ENCODE measurements at regions not wholly inside any gene's neighbourhood (a gene's known extent, or its start where the extent isn't known, plus 50 kb on each side); places are given as distances from the start of the nearest gene placed in this dataset.

DNA sequence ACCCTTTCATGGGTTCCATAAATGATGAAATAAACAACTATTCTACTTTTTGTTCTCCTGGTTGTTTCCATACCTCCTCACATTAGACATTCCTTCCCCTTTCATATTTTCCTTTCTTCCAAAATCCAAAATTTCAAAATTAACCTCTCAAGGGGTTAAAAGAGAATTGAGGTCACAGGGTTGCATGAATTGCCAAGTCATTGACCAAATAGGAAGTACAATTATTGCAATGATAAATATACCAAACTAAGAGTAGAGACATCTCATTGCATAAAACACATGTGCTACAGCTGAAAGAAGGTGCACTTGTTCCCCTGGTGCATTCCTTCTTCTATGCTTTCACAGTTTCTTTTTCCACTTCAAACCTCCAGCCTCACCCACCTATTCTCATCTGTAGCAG, 136.1 kb downstream of the KCTD12 start:
- Mint-ChIP-seq H3K27me3 (peaks cover 8 to 9% of the 10 kb centered on the region in 2 donors), H3K36me3 (no peaks in the 10 kb centered on the region), H3K27ac (no peak overlapping the region), H3K4me3 (no peak overlapping the region), H3K4me1 (no peaks in the 10 kb centered on the region), H3K9me3 (no peaks in the 10 kb centered on the region)
- H3K9me3 ChIP-seq, result no peaks in the 10 kb centered on the region
- no peaks in the 10 kb centered on the region for H3K36me3 ChIP-seq (ENCODE audit: control insufficient read depth in 2 of 2, extremely low read depth in 1 of 2, insufficient read depth in 1 of 2, low read length in 1 of 2)
- no peak for ATAC-seq (replicated peaks in 1 of 4)
- DNase-seq, result no peak
- no peaks in the 10 kb centered on the region for H3K4me1 ChIP-seq (ENCODE audit: control insufficient read depth in 1 of 2, extremely low read depth in 1 of 2, insufficient read depth in 2 of 2, low read length in 2 of 2)
- no peak overlapping the region for H3K4me3 ChIP-seq (ENCODE audit: control insufficient read depth in 1 of 2, extremely low read depth in 1 of 2, low read length in 1 of 2)
- CTCF ChIA-PET, result no interaction called here
- no peaks in the 10 kb centered on the region for H3K27me3 ChIP-seq (replicated peaks in 1 of 2; ENCODE audit: control insufficient read depth in 2 of 2, extremely low read depth in 1 of 2, insufficient read depth in 2 of 2, low read length in 1 of 2)
- POLR2A ChIA-PET, result no interaction called here
- no peak overlapping the region for H3K27ac ChIP-seq (ENCODE audit: low read length)

DNA sequence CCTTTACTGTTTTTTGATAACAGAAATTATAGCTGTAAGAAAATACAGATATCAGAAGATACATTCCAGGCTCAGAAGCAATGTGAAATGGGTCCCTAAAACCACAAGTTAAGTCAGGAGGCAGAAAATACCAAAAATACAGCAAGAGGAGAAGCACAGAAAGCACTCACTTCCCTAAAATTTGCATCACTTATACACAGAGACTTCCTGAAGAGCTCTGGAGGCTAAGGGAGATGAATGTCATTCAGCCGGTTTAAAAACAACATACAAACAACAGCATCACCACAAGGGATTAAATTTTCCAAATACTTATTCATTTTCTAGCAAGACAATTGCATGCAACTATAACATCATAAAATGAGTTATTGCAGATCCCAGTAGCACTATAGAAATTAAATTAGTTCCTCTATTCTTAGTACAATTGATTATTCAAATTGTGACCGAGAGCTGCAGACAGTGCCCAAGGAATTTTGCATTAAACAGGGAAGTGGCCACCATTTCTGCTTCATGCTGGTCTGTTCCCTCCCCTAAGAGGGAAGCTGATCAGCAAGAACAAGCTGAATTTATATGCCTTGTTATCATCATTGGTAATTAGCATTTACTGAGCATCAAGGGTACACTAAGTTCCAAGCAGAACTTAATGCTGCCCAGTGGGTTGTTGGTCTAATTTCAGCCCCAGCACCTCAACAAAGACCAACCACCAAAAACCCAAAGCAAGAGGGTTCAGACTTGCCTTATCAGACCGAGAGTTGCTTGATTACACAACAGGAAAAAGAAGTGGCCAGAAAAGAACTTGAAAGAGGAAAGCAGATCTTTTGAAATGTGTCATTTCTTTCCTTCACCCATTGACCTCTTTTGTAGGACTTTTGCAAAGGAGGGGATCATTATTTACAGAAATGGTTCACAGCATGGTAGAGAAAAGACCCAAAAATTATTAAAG, 140.7 kb downstream of the KCTD12 start:
- no peaks in the 10 kb centered on the region for H3K9me3 ChIP-seq
- H3K4me3 ChIP-seq (ENCODE audit: control insufficient read depth in 1 of 2, extremely low read depth in 1 of 2, low read length in 1 of 2), result no peak overlapping the region
- no peaks in the 10 kb centered on the region for H3K36me3 ChIP-seq (ENCODE audit: control insufficient read depth in 2 of 2, extremely low read depth in 1 of 2, insufficient read depth in 1 of 2, low read length in 1 of 2)
- peaks cover 5 to 8% of the 10 kb centered on the region in 2 donors for H3K27me3 Mint-ChIP-seq
- H3K27me3 ChIP-seq (replicated peaks in 1 of 2; ENCODE audit: control insufficient read depth in 2 of 2, extremely low read depth in 1 of 2, insufficient read depth in 2 of 2, low read length in 1 of 2), result peaks cover 0 to 2% of the 10 kb centered on the region in 2 experiments
- WGBS (ENCODE audit: insufficient coverage), result no CpG with 5 or more reads among the region's 3 CpGs
- ATAC-seq (replicated peaks in 1 of 4) (no peak), DNase-seq (no peak)
- H3K27ac Mint-ChIP-seq, result no peak overlapping the region
- no peaks in the 10 kb centered on the region for H3K4me1 ChIP-seq (ENCODE audit: control insufficient read depth in 1 of 2, extremely low read depth in 1 of 2, insufficient read depth in 2 of 2, low read length in 2 of 2)
- H3K4me1 Mint-ChIP-seq, result no peaks in the 10 kb centered on the region
- H3K9me3 Mint-ChIP-seq, result peaks cover 0 to 4% (median 0%) of the 10 kb centered on the region in 3 donors
- ChIA-PET CTCF (interaction anchor here in 1 of 2 donors (0.7 kb wide), 1 partner anchor 11 kb away, joined by 3 read pairs; no protein-coding TSS in a partner anchor), POLR2A (no interaction called here)
- H3K27ac ChIP-seq (ENCODE audit: low read length), result no peak overlapping the region
- H3K36me3 Mint-ChIP-seq, result no peaks in the 10 kb centered on the region
- H3K4me3 Mint-ChIP-seq, result no peak overlapping the region

DNA sequence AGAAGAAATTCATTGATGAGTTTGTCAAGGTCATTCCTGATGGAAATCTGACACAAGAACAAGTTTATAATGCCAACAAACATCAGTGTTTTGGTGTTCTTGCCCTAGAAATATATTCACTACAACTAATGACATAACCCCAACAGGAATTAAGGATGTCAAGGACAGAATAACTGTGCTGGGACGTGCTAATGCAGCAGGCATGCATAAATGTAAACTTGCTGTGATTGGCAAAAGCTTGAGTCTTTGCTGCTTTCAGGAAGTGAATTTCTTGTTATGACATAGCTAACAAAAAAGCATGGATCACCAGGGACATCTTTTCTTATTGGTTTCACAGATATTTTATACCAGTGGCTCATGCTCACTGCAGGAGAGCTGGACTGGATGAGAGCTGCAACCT, 144.6 kb downstream of the KCTD12 start:
- H3K36me3 ChIP-seq (ENCODE audit: control insufficient read depth in 2 of 2, extremely low read depth in 1 of 2, insufficient read depth in 1 of 2, low read length in 1 of 2), result no peaks in the 10 kb centered on the region
- H3K9me3 ChIP-seq, result no peaks in the 10 kb centered on the region
- Mint-ChIP-seq H3K9me3 (peaks cover 0 to 4% (median 0%) of the 10 kb centered on the region in 3 donors), H3K27ac (no peak overlapping the region), H3K4me1 (no peaks in the 10 kb centered on the region), H3K36me3 (no peaks in the 10 kb centered on the region), H3K27me3 (peaks cover 6 to 8% of the 10 kb centered on the region in 2 donors), H3K4me3 (no peak overlapping the region)
- ATAC-seq (replicated peaks in 1 of 4) (no peak), DNase-seq (no peak)
- ChIA-PET CTCF (interaction anchor here in 1 of 2 donors (0.5 kb wide), 1 partner anchor 16 kb away, joined by 7 read pairs; no protein-coding TSS in a partner anchor), POLR2A (no interaction called here)
- H3K4me3 ChIP-seq (ENCODE audit: control insufficient read depth in 1 of 2, extremely low read depth in 1 of 2, low read length in 1 of 2), result no peak overlapping the region
- 14% methylated on average over 1 of the region's 1 CpG for WGBS (ENCODE audit: insufficient coverage)
- peaks cover 0 to 2% of the 10 kb centered on the region in 2 experiments for H3K27me3 ChIP-seq (replicated peaks in 1 of 2; ENCODE audit: control insufficient read depth in 2 of 2, extremely low read depth in 1 of 2, insufficient read depth in 2 of 2, low read length in 1 of 2)
- no peaks in the 10 kb centered on the region for H3K4me1 ChIP-seq (ENCODE audit: control insufficient read depth in 1 of 2, extremely low read depth in 1 of 2, insufficient read depth in 2 of 2, low read length in 2 of 2)
- no peak overlapping the region for H3K27ac ChIP-seq (ENCODE audit: low read length)

DNA sequence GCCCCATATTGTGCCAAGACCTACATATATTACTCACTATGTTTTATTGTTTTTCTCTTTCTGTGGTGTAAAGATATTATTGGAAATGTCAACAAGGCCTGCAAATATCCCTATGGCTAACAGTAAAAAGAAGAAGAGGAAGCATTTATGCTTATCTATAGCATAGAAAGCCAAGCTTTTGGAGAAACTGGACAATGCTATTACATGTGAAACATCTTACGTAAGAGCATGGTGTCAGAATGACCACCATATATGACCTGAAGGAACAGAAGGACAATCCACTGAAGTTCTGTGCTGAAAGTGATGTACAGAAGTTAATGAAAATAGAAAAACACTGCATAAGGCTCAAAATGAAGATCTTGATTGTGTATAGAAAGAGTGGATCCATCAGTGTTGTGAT, 145.2 kb downstream of the KCTD12 start:
- Mint-ChIP-seq H3K4me1 (no peaks in the 10 kb centered on the region), H3K9me3 (peaks cover 0 to 4% (median 0%) of the 10 kb centered on the region in 3 donors), H3K27me3 (peaks cover 6 to 8% of the 10 kb centered on the region in 2 donors), H3K27ac (no peak overlapping the region), H3K36me3 (no peaks in the 10 kb centered on the region), H3K4me3 (no peak overlapping the region)
- WGBS (ENCODE audit: insufficient coverage), result 100% methylated on average over 1 of the region's 1 CpG
- Histone ChIP-seq H3K36me3 (ENCODE audit: control insufficient read depth in 2 of 2, extremely low read depth in 1 of 2, insufficient read depth in 1 of 2, low read length in 1 of 2) (no peaks in the 10 kb centered on the region), H3K27me3 (replicated peaks in 1 of 2; ENCODE audit: control insufficient read depth in 2 of 2, extremely low read depth in 1 of 2, insufficient read depth in 2 of 2, low read length in 1 of 2) (peaks cover 0 to 5% of the 10 kb centered on the region in 2 experiments), H3K4me3 (ENCODE audit: control insufficient read depth in 1 of 2, extremely low read depth in 1 of 2, low read length in 1 of 2) (no peak overlapping the region), H3K9me3 (no peaks in the 10 kb centered on the region), H3K4me1 (ENCODE audit: control insufficient read depth in 1 of 2, extremely low read depth in 1 of 2, insufficient read depth in 2 of 2, low read length in 2 of 2) (no peaks in the 10 kb centered on the region), H3K27ac (ENCODE audit: low read length) (no peak overlapping the region)
- CTCF ChIA-PET, result interaction anchor here in 1 of 2 donors (0.5 kb wide), 1 partner anchor 16 kb away, joined by 7 read pairs; no protein-coding TSS in a partner anchor
- ATAC-seq (replicated peaks in 1 of 4) (no peak), DNase-seq (no peak)
- POLR2A ChIA-PET, result no interaction called here

DNA sequence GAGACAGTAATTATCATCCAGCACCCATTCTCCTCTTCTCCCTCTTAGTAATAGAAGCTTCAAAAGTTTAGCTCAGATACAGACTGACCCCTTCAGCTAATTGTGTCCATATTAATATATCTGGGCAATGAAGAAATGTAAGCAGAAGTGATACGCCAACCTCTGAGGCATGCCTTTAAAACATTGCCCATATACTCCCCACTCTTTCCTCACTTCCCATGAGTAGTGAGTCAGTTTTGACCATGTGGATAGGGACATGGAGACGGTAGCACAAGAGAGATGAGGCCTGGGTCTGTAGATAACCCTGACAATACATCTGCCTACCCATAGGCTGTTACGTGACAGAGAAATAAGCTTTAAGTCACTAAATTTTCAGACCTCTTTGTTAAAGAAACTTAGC, 147.6 kb downstream of the KCTD12 start:
- ChIA-PET POLR2A (no interaction called here), CTCF (no interaction called here)
- no peak for ATAC-seq (replicated peaks in 1 of 4)
- Mint-ChIP-seq H3K9me3 (peaks cover 0 to 3% (median 0%) of the 10 kb centered on the region in 3 donors), H3K4me1 (no peaks in the 10 kb centered on the region), H3K36me3 (no peaks in the 10 kb centered on the region), H3K27ac (no peak overlapping the region), H3K4me3 (no peak overlapping the region), H3K27me3 (peaks cover 1 to 4% of the 10 kb centered on the region in 2 donors)
- Histone ChIP-seq H3K36me3 (ENCODE audit: control insufficient read depth in 2 of 2, extremely low read depth in 1 of 2, insufficient read depth in 1 of 2, low read length in 1 of 2) (no peaks in the 10 kb centered on the region), H3K4me3 (ENCODE audit: control insufficient read depth in 1 of 2, extremely low read depth in 1 of 2, low read length in 1 of 2) (no peak overlapping the region), H3K9me3 (no peaks in the 10 kb centered on the region), H3K4me1 (ENCODE audit: control insufficient read depth in 1 of 2, extremely low read depth in 1 of 2, insufficient read depth in 2 of 2, low read length in 2 of 2) (no peaks in the 10 kb centered on the region), H3K27me3 (replicated peaks in 1 of 2; ENCODE audit: control insufficient read depth in 2 of 2, extremely low read depth in 1 of 2, insufficient read depth in 2 of 2, low read length in 1 of 2) (peaks cover 0 to 4% of the 10 kb centered on the region in 2 experiments), H3K27ac (ENCODE audit: low read length) (no peak overlapping the region)
- WGBS (ENCODE audit: insufficient coverage), result no CpG with 5 or more reads among the region's 3 CpGs
- no peak for DNase-seq

DNA sequence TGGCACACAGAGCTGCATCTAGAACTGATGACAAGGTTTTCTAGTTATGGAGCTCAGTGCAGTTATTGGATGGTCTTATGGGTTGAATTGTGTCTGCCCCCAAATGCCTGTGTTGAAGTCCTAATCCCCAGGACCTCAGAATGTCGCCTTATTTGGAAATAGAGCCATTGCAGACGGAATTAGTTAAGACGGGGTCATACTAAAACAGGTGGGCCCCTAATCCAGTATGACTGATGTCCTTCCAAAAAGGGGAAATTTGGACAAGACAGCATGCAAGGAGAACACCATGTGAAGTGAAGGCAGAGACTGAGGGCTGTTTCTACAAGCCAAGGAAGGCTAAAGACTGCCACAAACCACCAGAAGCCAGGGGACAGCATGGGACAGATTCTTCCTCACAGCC, 148.7 kb downstream of the KCTD12 start:
- ChIA-PET POLR2A (no interaction called here), CTCF (no interaction called here)
- H3K36me3 ChIP-seq (ENCODE audit: control insufficient read depth in 2 of 2, extremely low read depth in 1 of 2, insufficient read depth in 1 of 2, low read length in 1 of 2), result no peaks in the 10 kb centered on the region
- H3K36me3 Mint-ChIP-seq, result no peaks in the 10 kb centered on the region
- H3K27me3 ChIP-seq (replicated peaks in 1 of 2; ENCODE audit: control insufficient read depth in 2 of 2, extremely low read depth in 1 of 2, insufficient read depth in 2 of 2, low read length in 1 of 2), result peaks cover 0 to 4% of the 10 kb centered on the region in 2 experiments
- H3K27me3 Mint-ChIP-seq, result peaks cover 1 to 6% of the 10 kb centered on the region in 2 donors
- 91% methylated on average over 3 of the region's 3 CpGs for WGBS (ENCODE audit: insufficient coverage)
- no peak overlapping the region for H3K4me3 ChIP-seq (ENCODE audit: control insufficient read depth in 1 of 2, extremely low read depth in 1 of 2, low read length in 1 of 2)
- ATAC-seq (replicated peaks in 1 of 4) (no peak), DNase-seq (no peak)
- H3K4me3 Mint-ChIP-seq, result no peak overlapping the region
- no peaks in the 10 kb centered on the region for H3K9me3 ChIP-seq
- no peaks in the 10 kb centered on the region for H3K4me1 Mint-ChIP-seq
- H3K27ac Mint-ChIP-seq, result no peak overlapping the region
- H3K9me3 Mint-ChIP-seq, result no peaks in the 10 kb centered on the region
- no peaks in the 10 kb centered on the region for H3K4me1 ChIP-seq (ENCODE audit: control insufficient read depth in 1 of 2, extremely low read depth in 1 of 2, insufficient read depth in 2 of 2, low read length in 2 of 2)
- no peak overlapping the region for H3K27ac ChIP-seq (ENCODE audit: low read length)
